IgD-negative memory B cell (primary cell): ENCODE measurements at regions not wholly inside any gene's neighbourhood (a gene's known extent, or its start where the extent isn't known, plus 50 kb on each side); places are given as distances from the start of the nearest gene placed in this dataset.

Experiments used
- H3K27ac Mint-ChIP-seq, 3 donors: one replicate each; pipeline ENCODE4 v1.8.0; 2020 to 2022; ENCODE audit warnings: mild to moderate bottlenecking in 3 of 3, mixed read lengths in 3 of 3, moderate library complexity in 1 of 3
- H3K27me3 Mint-ChIP-seq: one replicate; pipeline ENCODE4 v1.8.0; 2021; ENCODE audit warnings: mixed read lengths
- H3K36me3 Mint-ChIP-seq: one replicate; pipeline ENCODE4 v1.8.0; 2020; ENCODE audit warnings: mild to moderate bottlenecking, mixed read lengths
- H3K4me1 Mint-ChIP-seq, 3 donors: one replicate each; pipeline ENCODE4 v1.8.0; 2020 to 2022; ENCODE audit warnings: mixed read lengths in 3 of 3, mild to moderate bottlenecking in 1 of 3
- H3K4me3 Mint-ChIP-seq, 4 donors: one replicate each; pipeline ENCODE4 v1.8.0; 2020 to 2022; ENCODE audit warnings: mild to moderate bottlenecking in 4 of 4, mixed read lengths in 4 of 4, moderate library complexity in 3 of 4
- H3K9me3 Mint-ChIP-seq, 3 donors: one replicate each; pipeline ENCODE4 v1.8.0; 2020 to 2021; ENCODE audit warnings: mixed read lengths in 3 of 3, mild to moderate bottlenecking in 1 of 3

- H3K27me3 Mint-ChIP-seq = peaks cover 5% of the 10 kb centered on the region
- no peaks in the 10 kb centered on the region for H3K9me3 Mint-ChIP-seq
- H3K4me1 Mint-ChIP-seq = peaks cover 0 to 5% (median 0%) of the 10 kb centered on the region in 3 donors
- H3K36me3 Mint-ChIP-seq = no peaks in the 10 kb centered on the region
- no peak overlapping the region for H3K4me3 Mint-ChIP-seq
- peak overlapping the region in 1 of 3 donors; percentile 1 for H3K27ac Mint-ChIP-seq
Observed at GRCh38 chr4:36394352-36394903, 113.0 kb downstream of the DTHD1 start.

GRCh38 chr4:36399762-36400353, 118.4 kb downstream of the DTHD1 start:
- Mint-ChIP-seq H3K4me1 (no peaks in the 10 kb centered on the region), H3K9me3 (peaks cover 0 to 7% (median 4%) of the 10 kb centered on the region in 3 donors)

GRCh38 chr4:36402008-36402758, 120.8 kb downstream of the DTHD1 start:
- no peak overlapping the region for H3K4me3 Mint-ChIP-seq
- H3K27me3 Mint-ChIP-seq = peaks cover 2% of the 10 kb centered on the region
- H3K4me1 Mint-ChIP-seq = no peaks in the 10 kb centered on the region
- H3K9me3 Mint-ChIP-seq = peaks cover 0 to 7% (median 4%) of the 10 kb centered on the region in 3 donors
- no peak overlapping the region for H3K27ac Mint-ChIP-seq
- H3K36me3 Mint-ChIP-seq = no peaks in the 10 kb centered on the region

More at GRCh38 chr4:36399762-36400353, 118.4 kb downstream of the DTHD1 start:
- Mint-ChIP-seq H3K36me3 (no peaks in the 10 kb centered on the region), H3K27ac (no peak overlapping the region), H3K4me3 (no peak overlapping the region), H3K27me3 (peaks cover 2% of the 10 kb centered on the region)

- Mint-ChIP-seq H3K27ac (no peak overlapping the region), H3K9me3 (peaks cover 0 to 1% (median 1%) of the 10 kb centered on the region in 3 donors), H3K4me3 (no peak overlapping the region), H3K4me1 (no peaks in the 10 kb centered on the region), H3K36me3 (no peaks in the 10 kb centered on the region), H3K27me3 (peaks cover 4% of the 10 kb centered on the region)
Observed at GRCh38 chr4:36411338-36411737, 129.9 kb downstream of the DTHD1 start.

- no peaks in the 10 kb centered on the region for H3K4me1 Mint-ChIP-seq
- H3K27ac Mint-ChIP-seq = no peak overlapping the region
- H3K36me3 Mint-ChIP-seq = no peaks in the 10 kb centered on the region
- peaks cover 13% of the 10 kb centered on the region for H3K27me3 Mint-ChIP-seq
- no peak overlapping the region for H3K4me3 Mint-ChIP-seq
- H3K9me3 Mint-ChIP-seq = peaks cover 0 to 1% (median 0%) of the 10 kb centered on the region in 3 donors
Observed at GRCh38 chr4:36414248-36414647, 132.8 kb downstream of the DTHD1 start.

GRCh38 chr4:36417146-36417545, 135.7 kb downstream of the DTHD1 start:
- Mint-ChIP-seq H3K4me1 (no peaks in the 10 kb centered on the region), H3K36me3 (no peaks in the 10 kb centered on the region), H3K4me3 (no peak overlapping the region), H3K9me3 (peaks cover 0 to 4% (median 3%) of the 10 kb centered on the region in 3 donors), H3K27ac (no peak overlapping the region), H3K27me3 (peaks cover 19% of the 10 kb centered on the region)

GRCh38 chr4:36420111-36420679, 138.8 kb downstream of the DTHD1 start:
- no peak overlapping the region for H3K4me3 Mint-ChIP-seq
- no peak overlapping the region for H3K27ac Mint-ChIP-seq
- H3K36me3 Mint-ChIP-seq = no peaks in the 10 kb centered on the region
- peaks cover 0 to 4% (median 3%) of the 10 kb centered on the region in 3 donors for H3K9me3 Mint-ChIP-seq
- peaks cover 21% of the 10 kb centered on the region for H3K27me3 Mint-ChIP-seq
- no peaks in the 10 kb centered on the region for H3K4me1 Mint-ChIP-seq

- H3K36me3 Mint-ChIP-seq = no peaks in the 10 kb centered on the region
- H3K27me3 Mint-ChIP-seq = peaks cover 16% of the 10 kb centered on the region
- H3K4me3 Mint-ChIP-seq = no peak overlapping the region
- no peak overlapping the region for H3K27ac Mint-ChIP-seq
- H3K9me3 Mint-ChIP-seq = peaks cover 0 to 4% (median 3%) of the 10 kb centered on the region in 3 donors
- peaks cover 0 to 2% (median 0%) of the 10 kb centered on the region in 3 donors for H3K4me1 Mint-ChIP-seq
Observed at GRCh38 chr4:36422607-36423006, 141.2 kb downstream of the DTHD1 start.

- no peaks in the 10 kb centered on the region for H3K36me3 Mint-ChIP-seq
- peaks cover 5% of the 10 kb centered on the region for H3K27me3 Mint-ChIP-seq
- H3K9me3 Mint-ChIP-seq = no peaks in the 10 kb centered on the region
- H3K4me3 Mint-ChIP-seq = no peak overlapping the region
- H3K4me1 Mint-ChIP-seq = peaks cover 0 to 2% (median 0%) of the 10 kb centered on the region in 3 donors
- H3K27ac Mint-ChIP-seq = no peak overlapping the region
Observed at GRCh38 chr4:36426741-36427140, 145.3 kb downstream of the DTHD1 start.

GRCh38 chr4:36427696-36428095, 146.3 kb downstream of the DTHD1 start:
- Mint-ChIP-seq H3K36me3 (no peaks in the 10 kb centered on the region), H3K9me3 (no peaks in the 10 kb centered on the region), H3K4me3 (no peak overlapping the region), H3K27me3 (peaks cover 5% of the 10 kb centered on the region), H3K4me1 (peaks cover 0 to 2% (median 0%) of the 10 kb centered on the region in 3 donors), H3K27ac (no peak overlapping the region)

GRCh38 chr4:36432586-36432985, 151.2 kb downstream of the DTHD1 start:
- Mint-ChIP-seq H3K4me1 (no peaks in the 10 kb centered on the region), H3K9me3 (peaks cover 0 to 12% (median 10%) of the 10 kb centered on the region in 3 donors), H3K27ac (no peak overlapping the region), H3K36me3 (no peaks in the 10 kb centered on the region), H3K4me3 (no peak overlapping the region), H3K27me3 (no peaks in the 10 kb centered on the region)

- H3K4me1 Mint-ChIP-seq = no peaks in the 10 kb centered on the region
- H3K4me3 Mint-ChIP-seq = no peak overlapping the region
- peaks cover 0 to 17% (median 12%) of the 10 kb centered on the region in 3 donors for H3K9me3 Mint-ChIP-seq
- no peak overlapping the region for H3K27ac Mint-ChIP-seq
- H3K36me3 Mint-ChIP-seq = peaks cover 3% of the 10 kb centered on the region
- no peaks in the 10 kb centered on the region for H3K27me3 Mint-ChIP-seq
Observed at GRCh38 chr4:36439556-36439955, 158.1 kb downstream of the DTHD1 start.

- Mint-ChIP-seq H3K27ac (no peak overlapping the region), H3K4me3 (no peak overlapping the region), H3K9me3 (no peaks in the 10 kb centered on the region), H3K4me1 (peaks cover 0 to 2% (median 2%) of the 10 kb centered on the region in 3 donors), H3K36me3 (no peaks in the 10 kb centered on the region), H3K27me3 (peaks cover 2% of the 10 kb centered on the region)
Observed at GRCh38 chr4:36445480-36445879, 164.1 kb downstream of the DTHD1 start.

- Mint-ChIP-seq H3K4me1 (peaks cover 0 to 2% (median 2%) of the 10 kb centered on the region in 3 donors), H3K4me3 (no peak overlapping the region), H3K36me3 (no peaks in the 10 kb centered on the region), H3K9me3 (no peaks in the 10 kb centered on the region), H3K27ac (no peak overlapping the region), H3K27me3 (peaks cover 2% of the 10 kb centered on the region)
Observed at GRCh38 chr4:36446275-36446674, 164.9 kb downstream of the DTHD1 start.

- Mint-ChIP-seq H3K27me3 (peaks cover 2% of the 10 kb centered on the region), H3K4me1 (peaks cover 0 to 2% (median 0%) of the 10 kb centered on the region in 3 donors)
Observed at GRCh38 chr4:36461344-36461743, 179.9 kb downstream of the DTHD1 start.

More at GRCh38 chr4:36461344-36461743, 179.9 kb downstream of the DTHD1 start:
- Mint-ChIP-seq H3K36me3 (no peaks in the 10 kb centered on the region), H3K4me3 (no peak overlapping the region), H3K27ac (no peak overlapping the region), H3K9me3 (peaks cover 0 to 4% (median 2%) of the 10 kb centered on the region in 3 donors)
